ENCODE measurements at regions not wholly inside any gene's neighbourhood (a gene's known extent, or its start where the extent isn't known, plus 50 kb on each side); places are given as distances from the start of the nearest gene placed in this dataset.

- DNase-seq (ENCODE audit: low read depth, low spot score) = no peak
- in situ Hi-C loops (cut with HindIII; ENCODE audit: low pct_unique_long_range_greater_than_20kb, low sequenced_read_pairs) = no loop called here
Measured at GRCh38 chr1:5590717-5591116, 401.5 kb downstream of the NPHP4 start.

- in situ Hi-C loops (cut with HindIII; ENCODE audit: low pct_unique_long_range_greater_than_20kb, low sequenced_read_pairs) = no loop called here
- DNase-seq (ENCODE audit: low read depth, low spot score) = no peak
Measured at GRCh38 chr1:5586629-5587028, 405.6 kb downstream of the NPHP4 start.

- no peak for DNase-seq (ENCODE audit: low read depth, low spot score)
- in situ Hi-C loops (cut with HindIII; ENCODE audit: low pct_unique_long_range_greater_than_20kb, low sequenced_read_pairs) = no loop called here
Measured at GRCh38 chr1:5585256-5585655, 407.0 kb downstream of the NPHP4 start.

- in situ Hi-C loops (cut with HindIII; ENCODE audit: low pct_unique_long_range_greater_than_20kb, low sequenced_read_pairs) = no loop called here
- no peak for DNase-seq (ENCODE audit: low read depth, low spot score)
Measured at GRCh38 chr1:5580926-5581325, 411.3 kb downstream of the NPHP4 start.

- no peak for DNase-seq (ENCODE audit: low read depth, low spot score)
- in situ Hi-C loops (cut with HindIII; ENCODE audit: low pct_unique_long_range_greater_than_20kb, low sequenced_read_pairs) = no loop called here
Measured at GRCh38 chr1:5579966-5580365, 412.3 kb downstream of the NPHP4 start.

- DNase-seq (ENCODE audit: low read depth, low spot score) = no peak
- in situ Hi-C loops (cut with HindIII; ENCODE audit: low pct_unique_long_range_greater_than_20kb, low sequenced_read_pairs) = no loop called here
Measured at GRCh38 chr1:5578690-5579089, 413.5 kb downstream of the NPHP4 start.

GRCh38 chr1:5577255-5578040 is 414.8 kb downstream of the NPHP4 start:
- DNase-seq (ENCODE audit: low read depth, low spot score) = no peak
- in situ Hi-C loops (cut with HindIII; ENCODE audit: low pct_unique_long_range_greater_than_20kb, low sequenced_read_pairs) = no loop called here

- DNase-seq (ENCODE audit: low read depth, low spot score) = no peak
- in situ Hi-C loops (cut with HindIII; ENCODE audit: low pct_unique_long_range_greater_than_20kb, low sequenced_read_pairs) = no loop called here
Measured at GRCh38 chr1:5576673-5577065, 415.6 kb downstream of the NPHP4 start.

GRCh38 chr1:5576011-5576672 is 416.1 kb downstream of the NPHP4 start:
- DNase-seq (ENCODE audit: low read depth, low spot score) = no peak
- in situ Hi-C loops (cut with HindIII; ENCODE audit: low pct_unique_long_range_greater_than_20kb, low sequenced_read_pairs) = no loop called here

- in situ Hi-C loops (cut with HindIII; ENCODE audit: low pct_unique_long_range_greater_than_20kb, low sequenced_read_pairs) = no loop called here
- DNase-seq (ENCODE audit: low read depth, low spot score) = no peak
Measured at GRCh38 chr1:5575396-5575940, 416.8 kb downstream of the NPHP4 start.

GRCh38 chr1:5574641-5575040 is 417.6 kb downstream of the NPHP4 start:
- in situ Hi-C loops (cut with HindIII; ENCODE audit: low pct_unique_long_range_greater_than_20kb, low sequenced_read_pairs) = no loop called here
- no peak for DNase-seq (ENCODE audit: low read depth, low spot score)

- in situ Hi-C loops (cut with HindIII; ENCODE audit: low pct_unique_long_range_greater_than_20kb, low sequenced_read_pairs) = no loop called here
- no peak for DNase-seq (ENCODE audit: low read depth, low spot score)
Measured at GRCh38 chr1:5572794-5573193, 419.4 kb downstream of the NPHP4 start.

GRCh38 chr1:5571861-5572401 is 420.3 kb downstream of the NPHP4 start:
- in situ Hi-C loops (cut with HindIII; ENCODE audit: low pct_unique_long_range_greater_than_20kb, low sequenced_read_pairs) = no loop called here
- DNase-seq (ENCODE audit: low read depth, low spot score) = no peak

GRCh38 chr1:5571438-5571837 is 420.8 kb downstream of the NPHP4 start:
- no peak for DNase-seq (ENCODE audit: low read depth, low spot score)
- in situ Hi-C loops (cut with HindIII; ENCODE audit: low pct_unique_long_range_greater_than_20kb, low sequenced_read_pairs) = no loop called here

GRCh38 chr1:5570931-5571330 is 421.3 kb downstream of the NPHP4 start:
- in situ Hi-C loops (cut with HindIII; ENCODE audit: low pct_unique_long_range_greater_than_20kb, low sequenced_read_pairs) = no loop called here
- no peak for DNase-seq (ENCODE audit: low read depth, low spot score)

GRCh38 chr1:5568321-5568720 is 423.9 kb downstream of the NPHP4 start:
- in situ Hi-C loops (cut with HindIII; ENCODE audit: low pct_unique_long_range_greater_than_20kb, low sequenced_read_pairs) = no loop called here
- no peak for DNase-seq (ENCODE audit: low read depth, low spot score)

- DNase-seq (ENCODE audit: low read depth, low spot score) = no peak
- in situ Hi-C loops (cut with HindIII; ENCODE audit: low pct_unique_long_range_greater_than_20kb, low sequenced_read_pairs) = no loop called here
Measured at GRCh38 chr1:5567839-5568238, 424.4 kb downstream of the NPHP4 start.

GRCh38 chr1:5566924-5567323 is 425.3 kb downstream of the NPHP4 start:
- in situ Hi-C loops (cut with HindIII; ENCODE audit: low pct_unique_long_range_greater_than_20kb, low sequenced_read_pairs) = no loop called here
- no peak for DNase-seq (ENCODE audit: low read depth, low spot score)
